HG03139 (cell line): ENCODE measurements at regions not wholly inside any gene's neighbourhood (a gene's known extent, or its start where the extent isn't known, plus 50 kb on each side); places are given as distances from the start of the nearest gene placed in this dataset.

Source experiments
- ATAC-seq: cut with Tn5 transposase; IDR thresholded peaks from one replicate; pipeline ENCODE4 v1.9.1; 2021; ENCODE audit not compliant: unreplicated experiment

GRCh38 chr5:146940295-146940694 is 61.7 kb upstream of the PPP2R2B start:
- no peak for ATAC-seq

GRCh38 chr5:146944019-146944418 is 65.5 kb upstream of the PPP2R2B start:
- no peak for ATAC-seq

DNA sequence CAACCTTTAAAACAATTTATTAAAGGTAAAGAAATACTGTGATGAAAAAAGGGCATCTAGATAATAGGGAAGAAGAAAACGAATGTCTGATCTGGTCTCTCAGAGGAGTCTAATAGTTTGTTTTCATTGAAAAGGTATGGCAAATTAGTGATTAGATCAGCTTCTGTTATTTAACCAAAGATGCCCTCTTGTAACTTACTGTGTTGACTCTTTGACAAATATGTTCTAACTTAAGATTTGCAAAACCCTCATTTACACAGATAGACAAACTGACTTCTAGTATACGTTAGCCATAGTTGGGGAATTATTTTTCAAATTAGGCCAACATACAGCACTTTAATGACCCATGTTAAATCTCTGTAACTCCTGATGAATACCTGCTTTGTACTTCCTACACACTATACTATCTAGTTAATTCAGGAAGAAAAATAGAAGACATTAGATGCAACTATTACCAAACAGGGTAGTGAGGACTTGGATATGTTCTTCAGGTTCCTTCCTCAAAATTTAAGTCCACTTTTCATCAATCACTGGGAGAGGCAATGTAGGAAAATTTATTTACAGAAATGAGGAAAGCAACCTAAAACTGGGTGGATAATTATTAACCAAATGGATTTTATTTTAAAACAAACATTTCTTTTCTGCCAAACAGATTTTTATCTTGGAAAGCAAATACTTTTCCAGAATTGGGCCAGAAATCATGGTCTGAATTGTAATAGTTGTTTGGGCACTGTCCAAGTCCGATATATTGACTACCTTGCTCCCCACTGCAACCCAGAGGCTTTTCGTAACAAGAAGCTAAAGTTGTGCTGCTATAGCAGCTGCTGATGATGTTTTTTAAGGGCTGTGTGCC is 66.4 kb upstream of the PPP2R2B start:
- no peak for ATAC-seq

DNA sequence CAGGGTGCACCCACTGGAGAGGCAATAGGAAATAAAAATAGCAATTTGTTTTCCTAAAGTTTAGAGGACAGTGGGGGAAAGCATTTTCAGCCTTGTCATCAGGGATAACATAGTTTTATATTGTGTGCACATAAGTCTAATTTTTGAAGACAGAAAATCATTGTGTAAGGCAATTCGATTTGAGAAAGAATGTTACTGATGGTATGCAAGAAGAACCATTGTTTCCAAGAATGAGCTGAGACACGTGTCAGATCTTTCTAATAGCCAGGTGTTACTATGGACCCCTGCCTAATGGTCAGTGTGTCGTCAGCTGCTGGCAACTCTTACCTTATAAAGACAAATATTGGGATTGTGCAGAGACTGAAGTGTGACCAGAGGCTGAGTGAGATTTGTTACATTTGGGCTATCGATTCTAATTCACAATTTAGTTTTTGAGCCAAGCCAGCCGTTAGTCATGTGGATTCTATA is 67.1 kb upstream of the PPP2R2B start:
- no peak for ATAC-seq

GRCh38 chr5:146947181-146947941 is 68.8 kb upstream of the PPP2R2B start:
- no peak for ATAC-seq

DNA sequence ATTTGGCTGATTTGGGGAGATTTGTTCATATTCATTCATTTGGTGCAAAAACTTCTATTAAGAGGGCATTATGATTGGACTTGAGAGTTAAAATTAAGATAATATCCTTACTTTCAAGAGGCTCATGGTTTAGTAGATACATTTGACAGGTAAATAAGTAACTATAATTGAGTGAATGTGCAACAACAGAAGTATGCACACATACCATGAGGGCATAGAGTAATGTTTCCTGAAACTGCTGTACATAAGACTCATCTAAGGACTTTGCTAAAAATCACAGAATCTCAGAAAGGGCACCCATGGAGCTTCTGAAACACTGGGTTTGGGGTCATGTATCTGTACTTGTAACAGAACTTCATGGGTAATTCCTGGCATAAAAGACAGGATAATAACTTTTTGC is 70.1 kb upstream of the PPP2R2B start:
- no peak for ATAC-seq

GRCh38 chr5:146952168-146952567 is 73.6 kb upstream of the PPP2R2B start:
- ATAC-seq, result no peak

DNA sequence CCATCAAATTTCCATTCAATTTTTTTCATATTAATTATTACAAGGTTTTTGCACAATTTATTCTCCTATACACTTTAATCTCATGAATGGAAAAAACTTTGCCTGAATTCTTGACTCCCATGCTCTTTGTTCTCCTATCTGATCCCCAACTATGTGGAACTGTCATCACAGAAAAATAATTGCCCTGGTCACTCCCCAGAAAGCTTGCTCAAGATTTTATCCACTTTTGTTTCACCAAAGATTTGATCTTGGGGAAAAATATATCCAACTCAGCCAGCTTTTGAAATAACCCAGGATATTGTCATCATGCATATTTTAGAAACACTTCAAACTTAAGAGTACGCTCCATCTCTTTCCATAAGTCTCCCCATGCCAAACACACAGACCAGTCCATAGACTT is 77.7 kb upstream of the PPP2R2B start:
- ATAC-seq, result no peak

- ATAC-seq, result no peak
Measured at GRCh38 chr5:146959360-146959759, 80.8 kb upstream of the PPP2R2B start.

GRCh38 chr5:146962801-146963355 is 84.3 kb upstream of the PPP2R2B start:
- no peak for ATAC-seq

DNA sequence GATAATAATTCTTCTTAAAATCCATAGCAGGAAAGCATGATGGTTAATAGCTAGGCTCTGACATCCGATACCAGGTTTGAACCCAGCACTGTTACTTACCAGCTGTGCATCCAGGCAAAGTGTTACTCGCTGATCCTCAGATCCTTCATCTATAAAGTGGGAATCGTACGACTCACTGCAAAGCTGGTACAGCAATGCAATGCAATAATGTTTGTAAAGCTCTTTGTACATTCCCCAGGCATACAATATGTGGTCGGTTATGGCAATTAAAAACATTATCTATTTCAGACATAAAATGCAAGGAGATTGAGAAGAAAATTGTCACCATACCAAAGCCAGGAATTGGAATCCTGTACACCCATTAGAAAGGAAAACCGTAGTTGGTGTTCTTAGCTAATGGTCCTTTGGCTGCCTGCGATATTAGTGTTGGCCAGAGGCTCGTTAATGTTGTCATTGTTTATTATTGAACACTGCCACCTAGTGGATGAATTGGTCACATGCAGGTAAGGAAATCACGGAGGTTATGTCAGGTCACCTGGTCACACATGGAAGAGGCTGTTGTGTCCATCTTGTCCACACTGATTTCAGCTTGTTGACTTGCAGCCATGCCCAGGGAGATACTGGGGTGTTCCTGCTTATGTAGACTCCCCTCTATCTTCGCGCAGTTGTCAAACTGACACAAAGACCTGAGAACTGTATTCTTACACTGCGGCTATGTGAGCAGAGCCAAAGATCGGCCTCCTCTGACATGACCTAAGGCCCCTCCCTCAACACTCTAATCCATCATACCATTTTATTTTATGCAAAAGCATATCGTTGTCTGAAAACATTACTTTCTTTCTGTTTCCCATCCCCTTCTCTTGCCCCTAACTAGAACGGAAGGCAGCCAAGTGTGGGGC is 87.5 kb upstream of the PPP2R2B start:
- ATAC-seq, result peak; percentile 99

DNA sequence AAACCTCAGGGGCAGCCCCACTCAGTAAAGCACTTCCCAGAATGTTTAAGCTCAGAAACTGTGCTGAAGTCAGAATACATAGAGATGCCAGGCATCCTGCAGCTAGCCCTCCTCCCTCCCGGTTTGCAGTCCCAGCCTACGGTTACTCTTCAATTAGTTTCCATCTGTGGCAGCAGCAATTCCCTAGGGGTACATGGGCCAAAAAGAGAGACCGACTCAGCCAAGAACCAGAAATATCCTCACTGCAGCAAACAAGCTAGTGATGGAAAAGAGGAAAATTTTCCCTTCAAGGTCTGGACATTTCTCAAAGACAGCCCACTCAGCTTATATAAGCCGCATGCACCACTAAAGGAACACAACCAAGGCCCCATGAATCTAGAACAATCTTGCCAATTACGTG is 89.1 kb upstream of the PPP2R2B start:
- ATAC-seq, result no peak

GRCh38 chr5:146971401-146971800 is 92.8 kb upstream of the PPP2R2B start:
- ATAC-seq, result no peak

- no peak for ATAC-seq
Measured at GRCh38 chr5:146986469-146986868, 107.9 kb upstream of the PPP2R2B start.

- ATAC-seq, result no peak
Measured at GRCh38 chr5:146993876-146994530, 115.4 kb upstream of the PPP2R2B start.

DNA sequence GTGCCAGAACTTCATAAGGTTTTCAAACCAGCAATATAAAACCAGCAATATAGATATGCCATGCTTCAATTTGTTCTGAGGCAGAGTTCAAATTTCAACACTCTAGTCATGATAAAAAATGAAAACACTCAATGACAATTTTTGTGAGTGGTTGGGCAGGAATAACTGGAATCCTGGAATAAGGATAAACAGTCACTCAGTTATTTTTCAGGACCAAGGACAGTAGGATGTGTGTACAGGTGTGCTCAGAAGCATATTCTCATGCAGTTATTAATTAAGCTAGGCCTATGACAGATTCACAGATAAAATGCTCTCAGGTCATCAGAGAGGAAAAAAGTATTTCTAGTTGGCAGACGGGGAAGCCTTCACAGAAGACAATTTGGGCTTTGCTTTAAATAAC is 117.3 kb upstream of the PPP2R2B start:
- no peak for ATAC-seq

DNA sequence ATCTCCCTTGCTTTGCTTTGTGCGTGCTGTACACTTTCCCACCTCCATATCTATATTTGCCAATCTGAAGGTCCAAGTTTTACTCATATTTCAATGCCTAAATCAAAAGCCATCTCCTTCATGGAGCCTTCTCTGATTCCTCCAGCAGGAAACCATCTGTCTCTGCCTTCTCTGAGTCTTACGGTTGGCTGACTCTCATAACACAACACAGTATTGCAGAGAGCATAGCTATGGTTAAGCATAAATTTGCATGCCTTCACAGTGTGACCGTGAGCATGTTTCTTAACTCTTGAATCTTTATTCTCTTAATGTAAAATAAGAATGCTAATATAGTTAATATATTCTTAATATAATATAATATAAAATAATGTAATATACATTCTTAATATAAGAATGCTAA is 136.8 kb upstream of the PPP2R2B start:
- ATAC-seq, result no peak

DNA sequence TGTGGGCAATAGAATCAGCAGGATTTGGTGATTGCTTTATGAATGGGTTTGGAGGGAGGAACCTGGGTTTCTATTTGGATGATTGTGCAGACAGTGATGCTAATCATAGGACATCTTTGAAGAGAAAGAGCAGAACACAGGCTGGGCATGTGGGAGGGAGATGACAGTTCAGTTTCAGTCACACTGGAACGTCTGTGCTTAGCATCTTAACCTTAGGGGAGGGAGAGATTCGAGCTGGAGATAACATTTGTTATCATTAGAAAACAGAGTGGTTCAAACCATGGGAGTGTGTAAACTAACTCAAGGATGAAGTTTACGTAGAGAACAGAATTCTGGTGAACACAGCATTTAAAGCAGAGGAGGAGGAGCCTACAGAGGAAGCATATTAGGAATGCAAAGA is 138.6 kb upstream of the PPP2R2B start:
- ATAC-seq, result no peak

DNA sequence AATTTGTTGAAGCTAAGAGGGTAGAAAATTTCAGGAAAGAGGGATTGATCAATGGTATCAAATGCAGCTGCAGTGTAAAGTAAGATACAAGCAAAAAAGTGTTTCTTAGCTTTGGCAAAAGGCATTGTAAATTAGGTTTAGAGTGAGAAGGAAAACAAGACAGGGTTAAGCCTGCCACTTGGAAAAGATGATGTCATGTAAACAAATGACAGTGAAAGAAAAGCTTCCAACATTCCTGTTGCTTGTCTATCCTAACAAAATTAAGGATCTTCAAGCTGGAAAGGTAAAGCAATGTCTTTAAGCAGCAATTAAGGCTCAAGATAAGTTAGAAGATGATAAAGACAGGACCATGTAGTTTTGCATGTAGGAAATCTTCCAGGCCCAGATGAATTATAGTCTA is 139.1 kb upstream of the PPP2R2B start:
- no peak for ATAC-seq

- no peak for ATAC-seq
Measured at GRCh38 chr5:147018812-147019211, 140.3 kb upstream of the PPP2R2B start.
